Spleen (tissue), 7 donors: ENCODE measurements at regions not wholly inside any gene's neighbourhood (a gene's known extent, or its start where the extent isn't known, plus 50 kb on each side); places are given as distances from the start of the nearest gene placed in this dataset.

Experiments
- CTCF ChIP-seq, 11 experiments: fragments of 200-600 bp in 7 of 11; fragments of 450-650 bp in 4 of 11; sonication (generic) in 4 of 11; IDR thresholded peaks in 8 of 11; conservative IDR thresholded peaks in 3 of 11; 1 replicate in 7 of 11; 2 replicates in 4 of 11; pipeline versions ENCODE4 v1.4.0 to v1.8.0; 2016 to 2021; ENCODE audit warnings: antibody characterized with exemption in 11 of 11, inconsistent platforms in 4 of 11, mild to moderate bottlenecking in 1 of 11
- POLR2AphosphoS5 ChIP-seq, 3 donors: sonication (generic); formaldehyde crosslinking; IDR thresholded peaks; one replicate each; pipeline ENCODE4 v1.5.1; 2017; ENCODE audit warnings: antibody characterized with exemption in 3 of 3
- donor health status: DM: no; HTN: no; CAD: no; lungs with moderate emphysema.
- donor health status: DM: no; HTN: no; CAD: no.
- donor health status: DM: no; HTN: no; CAD: no.

- TF ChIP-seq POLR2AphosphoS5 (IDR thresholded peaks at IDR 0.05), result no peak
- TF ChIP-seq CTCF (IDR thresholded peaks at IDR 0.05 in 8 of 11, conservative IDR thresholded peaks at IDR 0.05 in 3 of 11), result no peak
These were observed 183.3 kb downstream of the SEC61B start for GRCh38 chr9:99405359-99405758.
